DMS79 treated with DMSO at 0.1 percent for 48 hours (cell line): ENCODE measurements at regions not wholly inside any gene's neighbourhood (a gene's known extent, or its start where the extent isn't known, plus 50 kb on each side); places are given as distances from the start of the nearest gene placed in this dataset.
"Not testable (repeated sequence)": the region's sequence is repeated elsewhere in the genome, so short reads cannot be mapped to it uniquely, and the experiment has no call there.

Source experiments
- DNase-seq: peaks from one replicate; lab custom pipeline; 2025; lab: John Stamatoyannopoulos, UW

- no peak for DNase-seq
Observed at GRCh38 chr11:96704847-96705246, 315.0 kb downstream of the JRKL start.

- no peak for DNase-seq
Observed at GRCh38 chr11:96706761-96707160, 316.9 kb downstream of the JRKL start.

- DNase-seq = no peak
Observed at GRCh38 chr11:96707273-96707672, 317.5 kb downstream of the JRKL start.

- no peak for DNase-seq
Observed at GRCh38 chr11:96708219-96708878, 318.5 kb downstream of the JRKL start.

- no peak for DNase-seq
Observed at GRCh38 chr11:96713301-96713700, 323.5 kb downstream of the JRKL start.

GRCh38 chr11:96714689-96715088, 324.9 kb downstream of the JRKL start:
- DNase-seq = no peak

GRCh38 chr11:96715208-96715607, 325.4 kb downstream of the JRKL start:
- no peak for DNase-seq

GRCh38 chr11:96736601-96737000, 346.8 kb downstream of the JRKL start:
- DNase-seq = no peak

GRCh38 chr11:96738311-96738710, 348.5 kb downstream of the JRKL start:
- DNase-seq = no peak

GRCh38 chr11:96741068-96741467, 351.3 kb downstream of the JRKL start:
- no peak for DNase-seq

- DNase-seq = no peak
Observed at GRCh38 chr11:96744697-96745096, 354.9 kb downstream of the JRKL start.

- DNase-seq = no peak
Observed at GRCh38 chr11:96748639-96749370, 359.0 kb downstream of the JRKL start.

GRCh38 chr11:96751807-96752206, 362.0 kb downstream of the JRKL start:
- DNase-seq = not testable (repeated sequence)

- DNase-seq = no peak
Observed at GRCh38 chr11:96752221-96752620, 362.4 kb downstream of the JRKL start.

- no peak for DNase-seq
Observed at GRCh38 chr11:96753997-96754396, 364.2 kb downstream of the JRKL start.

- DNase-seq = no peak
Observed at GRCh38 chr11:96755209-96755608, 365.4 kb downstream of the JRKL start.

- no peak for DNase-seq
Observed at GRCh38 chr11:96755752-96756151, 365.9 kb downstream of the JRKL start.

GRCh38 chr11:96758957-96759356, 369.1 kb downstream of the JRKL start:
- no peak for DNase-seq

- no peak for DNase-seq
Observed at GRCh38 chr11:96760306-96760705, 370.5 kb downstream of the JRKL start.

GRCh38 chr11:96760815-96761214, 371.0 kb downstream of the JRKL start:
- DNase-seq = no peak

- no peak for DNase-seq
Observed at GRCh38 chr11:96761451-96761850, 371.6 kb downstream of the JRKL start.

- DNase-seq = no peak
Observed at GRCh38 chr11:96763244-96763643, 373.4 kb downstream of the JRKL start.

- no peak for DNase-seq
Observed at GRCh38 chr11:96778272-96778671, 388.5 kb downstream of the JRKL start.

GRCh38 chr11:96779030-96779429, 389.2 kb downstream of the JRKL start:
- DNase-seq = no peak
